NCI-H69 (cell line): ENCODE measurements at regions not wholly inside any gene's neighbourhood (a gene's known extent, or its start where the extent isn't known, plus 50 kb on each side); places are given as distances from the start of the nearest gene placed in this dataset.

ENCODE experiments used
- DNase-seq: peaks from one replicate; lab custom pipeline; 2025; lab: John Stamatoyannopoulos, UW

GRCh38 chrX:39893417-39894338 lies 204.1 kb downstream of the BCOR start:
- DNase-seq, result no peak

GRCh38 chrX:39894683-39895082 lies 203.1 kb downstream of the BCOR start:
- DNase-seq, result peak; percentile 85

- peak; percentile 91 for DNase-seq
Observed at GRCh38 chrX:39895218-39896110, 202.3 kb downstream of the BCOR start.

GRCh38 chrX:39896951-39897740 lies 200.6 kb downstream of the BCOR start:
- DNase-seq, result peak; percentile 92

- peak; percentile 52 for DNase-seq
Observed at GRCh38 chrX:39897741-39898097, 200.0 kb downstream of the BCOR start.

- peak; percentile 35 for DNase-seq
Observed at GRCh38 chrX:39898147-39898546, 199.6 kb downstream of the BCOR start.

GRCh38 chrX:39899059-39899458 lies 198.7 kb downstream of the BCOR start:
- no peak for DNase-seq

GRCh38 chrX:39899856-39900776 lies 197.6 kb downstream of the BCOR start:
- peak; percentile 94 for DNase-seq

GRCh38 chrX:39900777-39901170 lies 197.0 kb downstream of the BCOR start:
- DNase-seq, result peak; percentile 90

- no peak for DNase-seq
Observed at GRCh38 chrX:39903343-39903742, 194.4 kb downstream of the BCOR start.

GRCh38 chrX:39903937-39904336 lies 193.8 kb downstream of the BCOR start:
- no peak for DNase-seq

GRCh38 chrX:39904816-39905537 lies 192.8 kb downstream of the BCOR start:
- DNase-seq, result no peak

- peak; percentile 78 for DNase-seq
Observed at GRCh38 chrX:39905538-39905891, 192.2 kb downstream of the BCOR start.

- DNase-seq, result no peak
Observed at GRCh38 chrX:39905946-39906345, 191.8 kb downstream of the BCOR start.

- DNase-seq, result no peak
Observed at GRCh38 chrX:39907964-39908661, 189.6 kb downstream of the BCOR start.

GRCh38 chrX:39909996-39910395 lies 187.8 kb downstream of the BCOR start:
- no peak for DNase-seq

GRCh38 chrX:39910651-39911050 lies 187.1 kb downstream of the BCOR start:
- no peak for DNase-seq

GRCh38 chrX:39911278-39911897 lies 186.4 kb downstream of the BCOR start:
- no peak for DNase-seq

GRCh38 chrX:39912126-39912525 lies 185.6 kb downstream of the BCOR start:
- no peak for DNase-seq
